GM08714 (cell line): ENCODE measurements at regions not wholly inside any gene's neighbourhood (a gene's known extent, or its start where the extent isn't known, plus 50 kb on each side); places are given as distances from the start of the nearest gene placed in this dataset.

Source experiments
- H3K4me3 ChIP-seq: fragments of 200-500 bp; sonication (Bioruptor generic); 2 replicates; pipeline ENCODE4 v1.5.1; 2014; ENCODE audit warnings: mild to moderate bottlenecking, low read length, inconsistent platforms
- ZNF274 ChIP-seq: IDR thresholded peaks from 2 replicates; pipeline ENCODE4 v1.6.1; 2012; ENCODE audit warnings: mild to moderate bottlenecking, low read depth, low read length

GRCh38 chr14:65198346-65198745 lies 96.0 kb upstream of the MAX start:
- TF ChIP-seq ZNF274, result no peak
- H3K4me3 ChIP-seq, result no peak overlapping the region

GRCh38 chr14:65200454-65200853 lies 98.1 kb upstream of the MAX start:
- TF ChIP-seq ZNF274, result no peak
- H3K4me3 ChIP-seq, result no peak overlapping the region

GRCh38 chr14:65203574-65203973 lies 101.3 kb upstream of the MAX start:
- TF ChIP-seq ZNF274, result no peak

DNA sequence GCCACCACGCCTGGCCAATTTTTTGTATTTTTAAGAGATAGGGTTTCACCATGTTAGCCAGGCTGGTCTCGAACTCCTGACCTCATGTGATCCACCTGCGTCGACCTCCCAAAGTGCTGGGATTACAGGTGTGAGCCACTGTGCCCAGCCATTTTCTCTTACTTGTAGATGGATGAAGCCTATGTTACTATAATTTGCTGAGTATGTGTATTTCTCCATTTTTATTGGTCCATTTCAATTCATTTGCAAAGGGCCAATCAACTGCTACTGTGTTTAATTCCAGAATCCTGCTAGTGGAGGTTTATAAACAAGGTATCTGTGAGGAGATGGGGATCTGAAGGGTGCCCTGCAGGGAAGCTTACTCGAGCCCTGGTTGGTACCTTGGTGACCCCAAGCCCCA lies 101.7 kb upstream of the MAX start:
- TF ChIP-seq ZNF274, result no peak
- H3K4me3 ChIP-seq, result no peak overlapping the region

More at GRCh38 chr14:65203574-65203973, 101.3 kb upstream of the MAX start:
- no peak overlapping the region for H3K4me3 ChIP-seq

- H3K4me3 ChIP-seq, result peak overlapping the region; percentile 10; the same call in 1 of the 2 replicates
- TF ChIP-seq ZNF274, result no peak
Observed at GRCh38 chr14:65206078-65206447, 103.7 kb upstream of the MAX start.

DNA sequence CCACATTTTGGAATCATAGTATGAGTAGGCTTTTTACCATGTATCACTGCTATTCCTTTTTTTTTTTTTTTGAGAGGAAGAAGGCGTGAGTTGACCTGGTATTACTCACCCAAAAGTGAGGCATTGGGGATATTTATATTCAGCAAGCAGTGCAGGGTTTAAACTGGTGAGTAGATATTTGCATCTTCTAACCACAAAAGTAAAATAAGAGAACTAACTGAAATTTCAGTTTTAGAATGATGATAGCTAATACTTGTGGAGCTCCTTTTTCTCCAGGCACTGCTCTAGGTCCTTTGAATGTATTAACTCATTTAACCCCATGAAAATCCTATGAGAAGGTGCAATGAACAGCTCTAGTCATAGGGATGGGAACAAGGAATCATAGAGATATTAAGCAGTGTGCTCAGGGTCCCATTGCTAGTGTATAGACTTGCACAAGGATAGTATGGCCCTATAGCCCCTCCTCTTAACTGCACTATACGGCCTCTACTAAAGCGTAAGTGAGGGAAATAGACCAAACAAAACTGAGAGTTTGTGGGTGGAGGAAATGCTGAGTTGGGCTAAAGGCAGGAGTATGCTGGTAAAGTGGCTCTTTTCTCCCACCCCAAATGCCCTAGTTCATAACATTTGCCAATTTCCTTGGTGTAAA lies 104.3 kb upstream of the MAX start:
- no peak for TF ChIP-seq ZNF274

DNA sequence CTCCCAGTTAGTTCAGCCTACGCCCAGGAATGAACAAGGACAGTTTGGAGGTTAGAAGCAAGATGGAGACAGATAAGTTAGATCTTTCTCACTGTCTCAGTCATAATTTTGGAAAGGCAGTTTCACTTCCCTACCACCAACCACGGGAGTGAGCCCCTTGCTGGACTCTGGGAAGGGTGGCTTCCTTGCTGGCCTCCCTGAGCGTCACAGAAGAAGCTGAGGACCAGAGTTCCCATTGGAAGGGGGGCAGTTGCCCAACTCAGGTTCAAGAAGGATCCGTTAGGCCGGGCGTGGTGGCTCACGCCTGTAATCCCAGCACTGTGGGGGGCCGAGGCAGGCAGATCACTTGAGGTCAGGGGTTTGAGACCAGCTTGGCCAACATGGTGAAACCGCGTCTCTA lies 106.2 kb upstream of the MAX start:
- no peak for TF ChIP-seq ZNF274
- H3K4me3 ChIP-seq, result no peak overlapping the region

More for the DNA sequence above, 104.3 kb upstream of the MAX start:
- peak overlapping the region; percentile 56; the same call in 1 of the 2 replicates for H3K4me3 ChIP-seq

GRCh38 chr14:65210118-65210821 lies 108.0 kb upstream of the MAX start:
- no peak overlapping the region; the same call in 1 of the 2 replicates for H3K4me3 ChIP-seq
- no peak for TF ChIP-seq ZNF274

DNA sequence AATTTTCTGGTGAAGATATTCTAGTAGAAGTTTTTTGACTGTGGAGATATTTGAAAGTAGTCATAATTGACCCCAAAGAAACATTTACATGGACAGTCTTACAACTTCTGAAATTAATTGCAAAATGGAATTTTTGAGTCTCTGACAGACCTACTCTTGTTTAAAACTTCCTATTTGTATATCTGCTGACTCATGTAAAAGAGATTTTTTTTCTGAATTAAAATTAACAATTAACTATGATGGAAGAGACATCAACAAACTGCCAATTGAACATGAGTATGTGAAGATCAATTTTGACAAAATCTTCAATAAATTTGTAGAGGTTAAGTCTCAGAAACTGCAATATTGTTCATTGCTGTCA lies 108.5 kb upstream of the MAX start:
- TF ChIP-seq ZNF274, result no peak
- no peak overlapping the region for H3K4me3 ChIP-seq

DNA sequence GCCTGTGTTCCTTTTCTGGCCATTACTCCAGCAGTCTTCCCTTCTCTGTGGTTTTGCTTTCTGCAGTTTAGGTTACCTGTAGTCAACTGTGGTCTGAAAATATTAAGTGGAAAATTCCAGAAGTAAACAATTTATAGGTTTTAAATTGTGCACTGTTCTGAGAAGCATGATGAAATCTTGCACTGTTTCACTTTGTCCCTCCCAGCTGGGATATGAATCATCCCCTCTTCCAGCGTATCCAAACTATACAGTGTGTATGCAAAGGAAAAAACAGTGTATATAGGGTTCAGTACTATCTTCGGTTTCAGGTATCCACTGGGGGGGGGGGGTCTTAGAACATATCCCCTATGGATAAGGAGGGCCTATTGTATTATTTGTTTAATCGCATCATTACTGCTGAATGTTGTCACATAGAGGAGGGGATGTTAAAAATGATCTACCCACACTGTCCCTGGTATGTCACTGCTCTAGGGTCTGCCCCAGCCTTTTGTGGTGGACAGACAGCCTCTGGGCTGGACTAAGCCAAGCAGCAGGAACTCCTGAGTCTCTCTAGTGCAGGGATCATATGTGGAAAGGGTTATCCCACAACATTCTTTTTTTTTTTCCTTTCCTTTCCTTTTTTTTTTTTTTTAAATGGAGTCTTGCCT lies 109.1 kb upstream of the MAX start:
- no peak overlapping the region for H3K4me3 ChIP-seq
- TF ChIP-seq ZNF274, result no peak

DNA sequence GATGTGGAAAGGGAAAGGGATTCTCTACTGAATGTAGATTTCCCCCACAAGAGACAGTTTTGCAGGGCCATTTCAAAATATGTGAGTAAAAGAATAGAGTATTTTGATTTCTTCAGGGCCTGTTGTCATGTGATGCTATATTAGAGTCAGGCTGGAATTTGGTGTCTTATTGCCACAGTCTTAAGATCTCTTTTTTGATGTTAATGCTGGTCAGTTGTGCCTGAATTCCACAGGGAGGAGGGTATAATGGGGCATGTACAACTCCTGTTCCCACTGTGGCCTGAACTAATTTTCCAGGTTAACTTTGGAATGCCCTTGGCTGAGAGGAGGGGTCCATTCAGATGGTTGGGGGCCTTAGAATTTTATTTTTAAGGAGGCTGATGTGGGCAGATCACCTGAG lies 111.0 kb upstream of the MAX start:
- TF ChIP-seq ZNF274, result no peak
- no peak overlapping the region for H3K4me3 ChIP-seq

DNA sequence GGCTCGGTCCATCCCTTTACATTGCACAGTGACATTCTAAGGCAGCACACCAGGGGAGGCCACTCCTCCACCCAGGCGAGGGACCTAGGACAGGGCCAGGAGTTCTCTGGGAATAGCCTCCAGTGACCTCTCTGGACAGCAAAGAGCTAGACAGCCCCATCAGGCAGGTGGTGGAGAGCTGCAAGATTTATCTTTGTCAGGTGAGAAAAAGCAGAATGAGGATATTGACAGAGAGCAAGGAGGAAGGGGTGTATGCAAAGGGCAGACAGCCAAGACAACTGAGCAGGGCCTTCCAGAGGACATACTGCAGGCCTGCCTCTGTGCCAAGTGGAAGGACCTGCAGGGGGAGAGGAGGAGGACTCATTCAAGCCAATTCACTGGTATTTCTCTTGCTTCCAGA lies 112.4 kb upstream of the MAX start:
- TF ChIP-seq ZNF274, result no peak
- H3K4me3 ChIP-seq, result no peak overlapping the region

DNA sequence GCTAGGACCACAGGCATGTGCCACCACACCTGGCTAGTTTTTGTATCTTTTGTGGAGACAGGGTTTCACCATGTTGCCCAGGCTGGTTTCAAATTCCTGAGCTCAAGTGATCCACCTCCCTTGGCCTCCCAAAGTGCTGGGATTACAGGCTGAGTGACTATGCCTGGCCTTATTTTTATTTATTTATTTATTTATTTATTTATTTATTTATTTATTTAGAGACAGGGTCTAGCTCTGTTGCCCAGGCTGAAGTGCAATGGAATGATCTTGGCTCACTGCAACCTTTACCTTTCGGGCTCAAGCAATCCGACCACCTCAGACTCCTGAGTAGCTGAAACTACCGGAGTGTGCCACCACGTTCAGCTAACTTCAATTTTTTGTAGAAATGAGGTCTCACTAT lies 117.0 kb upstream of the MAX start:
- no peak overlapping the region for H3K4me3 ChIP-seq
- TF ChIP-seq ZNF274, result no peak

GRCh38 chr14:65222440-65222858 lies 120.1 kb upstream of the MAX start:
- no peak for TF ChIP-seq ZNF274
- no peak overlapping the region for H3K4me3 ChIP-seq

GRCh38 chr14:65223636-65224035 lies 121.3 kb upstream of the MAX start:
- no peak for TF ChIP-seq ZNF274
- no peak overlapping the region for H3K4me3 ChIP-seq
